ENCODE measurements at regions not wholly inside any gene's neighbourhood (a gene's known extent, or its start where the extent isn't known, plus 50 kb on each side); places are given as distances from the start of the nearest gene placed in this dataset.

GRCh38 chr4:83677656-83678055 lies 141.7 kb downstream of the GPAT3 start:
- TF ChIP-seq CTCF (IDR thresholded peaks at IDR 0.05) (no peak), POLR2A (IDR thresholded peaks at IDR 0.05) (no peak)
